ENCODE measurements at regions not wholly inside any gene's neighbourhood (a gene's known extent, or its start where the extent isn't known, plus 50 kb on each side); places are given as distances from the start of the nearest gene placed in this dataset.

DNA sequence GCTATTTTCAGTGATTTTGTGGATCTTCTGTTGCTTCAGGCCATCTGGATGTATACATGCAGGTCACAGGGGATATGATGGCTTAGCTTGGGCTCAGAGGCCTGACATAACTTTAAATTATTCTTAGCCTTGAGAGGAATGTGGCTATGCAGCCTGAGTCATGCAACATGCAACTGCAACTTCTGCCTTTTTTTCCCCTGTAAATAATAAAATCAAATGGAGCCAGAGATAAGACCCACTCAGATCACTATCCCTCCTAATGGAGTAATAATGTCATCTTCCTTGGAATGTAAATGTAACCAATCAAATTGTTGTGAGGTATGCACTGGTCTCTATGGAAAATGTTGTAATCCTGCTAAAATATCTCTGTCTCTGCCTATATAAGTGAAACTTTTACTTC is 54.9 kb downstream of the MAGEB17 start:
- no peak for DNase-seq

DNA sequence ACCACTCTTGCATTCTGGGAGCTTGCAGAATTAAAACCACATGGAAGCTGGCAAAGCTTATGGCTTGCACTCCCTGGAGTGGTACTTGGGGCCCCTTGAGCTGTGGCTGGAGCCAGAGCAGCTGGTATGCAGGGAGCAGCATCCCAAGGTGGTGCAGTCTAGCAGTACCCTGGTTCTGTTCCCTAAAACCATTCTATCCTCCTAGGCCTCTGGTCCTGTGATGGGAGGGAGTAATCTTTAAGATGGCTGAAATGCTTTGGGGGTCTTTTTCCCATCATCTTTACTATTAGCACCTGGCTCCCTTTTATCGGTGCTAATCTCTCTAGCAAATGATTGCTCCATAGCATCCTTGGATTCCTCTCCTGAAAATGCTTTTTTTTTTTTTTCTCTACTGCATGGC is 56.1 kb downstream of the MAGEB17 start:
- DNase-seq: no peak

DNA sequence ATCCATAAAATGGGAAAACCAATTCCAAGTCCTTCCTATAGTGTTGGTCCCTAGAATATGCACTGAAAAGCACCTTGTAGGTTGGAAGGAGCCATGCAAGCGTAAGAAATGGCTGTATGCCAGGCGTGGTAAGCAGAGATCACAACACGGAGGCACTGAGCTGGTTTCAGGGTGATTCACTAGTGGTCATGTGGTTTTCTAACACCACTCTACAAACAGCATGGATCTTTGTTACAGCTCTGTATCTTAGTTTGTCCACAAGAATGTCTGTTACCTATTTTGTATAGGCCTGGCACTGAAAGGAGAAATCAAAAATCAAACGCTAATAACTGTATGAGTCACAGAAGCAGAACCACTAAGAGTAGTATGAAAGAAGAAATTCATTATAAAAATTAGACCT is 71.9 kb downstream of the MAGEB17 start:
- DNase-seq: peak; percentile 27

DNA sequence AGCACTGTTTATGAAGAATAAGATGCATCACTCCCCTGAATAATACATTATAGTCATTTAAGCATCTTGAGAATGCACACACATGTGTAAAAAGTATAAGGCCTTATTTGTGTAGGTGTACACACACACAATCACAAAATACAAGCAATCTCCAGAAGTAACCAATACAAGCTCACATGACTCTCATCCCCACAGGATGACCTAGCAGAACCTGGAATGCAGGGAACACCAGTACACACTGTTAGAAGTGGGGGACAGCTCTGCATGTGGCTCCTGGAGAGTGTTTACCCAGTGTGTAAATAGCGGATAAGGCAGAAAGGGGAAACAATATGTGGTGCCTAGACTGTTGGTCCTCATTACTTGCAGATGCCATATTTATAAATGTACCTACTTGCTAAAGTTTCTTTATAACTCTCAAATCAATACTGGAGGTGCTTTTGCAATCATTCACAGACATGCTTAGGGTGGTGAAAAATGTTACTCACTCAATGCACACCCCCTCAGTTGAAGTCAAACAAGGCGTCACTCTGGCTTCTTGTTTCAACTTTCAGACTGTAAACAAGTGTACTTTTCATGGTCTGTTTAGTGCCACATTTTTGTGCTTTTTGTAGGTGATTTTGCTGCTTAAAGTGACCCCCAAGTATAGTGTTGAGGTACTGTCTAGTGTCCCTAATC is 73.1 kb downstream of the MAGEB17 start:
- no peak for DNase-seq

DNA sequence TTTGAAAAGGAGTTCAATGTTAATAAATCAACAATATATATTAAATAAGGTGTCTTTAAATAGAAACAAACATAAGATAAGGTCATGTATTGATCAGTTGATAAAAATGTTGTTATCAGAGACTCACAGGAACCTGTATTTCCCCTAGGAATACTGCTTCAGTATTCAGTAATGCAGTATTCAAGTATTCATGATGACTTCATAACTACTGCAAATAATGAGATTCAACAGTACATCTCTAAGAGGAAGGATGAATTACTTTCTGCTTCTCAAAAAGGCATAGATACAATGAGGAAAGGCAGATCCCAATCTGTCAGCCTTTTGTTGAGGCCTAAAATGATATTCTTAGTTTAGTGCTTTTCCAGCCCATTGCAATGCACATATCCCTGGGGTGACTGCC is 73.7 kb downstream of the MAGEB17 start:
- no peak for DNase-seq

DNA sequence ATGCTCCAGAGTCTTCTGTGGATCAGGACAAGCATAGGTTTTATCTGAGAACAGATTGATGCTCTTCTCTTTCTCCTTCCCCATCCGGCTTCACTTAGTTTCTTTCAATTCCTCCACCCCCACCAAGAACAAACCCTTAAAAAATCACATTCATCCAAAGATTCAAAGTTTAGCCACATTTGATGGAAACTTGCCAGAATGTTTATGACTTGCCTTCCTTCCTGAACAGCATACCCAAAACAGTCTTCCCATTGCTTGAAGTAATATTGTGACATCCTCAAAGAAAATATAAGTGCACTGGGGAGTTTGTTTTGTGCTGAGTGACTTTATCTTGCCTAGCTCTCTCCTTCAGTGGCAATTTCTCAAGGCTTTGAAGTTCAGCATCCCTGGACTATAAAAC is 83.0 kb downstream of the MAGEB17 start:
- DNase-seq: no peak

DNA sequence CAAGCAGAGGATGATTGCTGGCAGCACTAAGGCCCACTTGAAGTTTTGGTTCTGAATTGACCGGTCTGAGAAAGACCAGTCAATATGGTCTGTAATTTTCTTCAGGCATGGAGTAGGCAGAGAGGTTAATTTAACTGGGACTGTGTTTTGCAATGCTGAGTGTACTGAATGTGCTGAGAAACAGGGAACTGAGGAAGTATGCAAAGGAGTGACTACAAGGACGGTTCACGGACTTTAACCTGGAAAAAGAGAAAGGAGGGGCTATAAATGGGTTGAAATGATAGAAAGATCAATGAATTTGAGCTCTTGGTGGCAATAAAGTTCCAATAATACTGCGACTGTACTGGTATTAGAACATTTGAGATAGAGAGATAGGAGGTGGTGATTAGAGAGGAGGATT is 84.5 kb downstream of the MAGEB17 start:
- no peak for DNase-seq

DNA sequence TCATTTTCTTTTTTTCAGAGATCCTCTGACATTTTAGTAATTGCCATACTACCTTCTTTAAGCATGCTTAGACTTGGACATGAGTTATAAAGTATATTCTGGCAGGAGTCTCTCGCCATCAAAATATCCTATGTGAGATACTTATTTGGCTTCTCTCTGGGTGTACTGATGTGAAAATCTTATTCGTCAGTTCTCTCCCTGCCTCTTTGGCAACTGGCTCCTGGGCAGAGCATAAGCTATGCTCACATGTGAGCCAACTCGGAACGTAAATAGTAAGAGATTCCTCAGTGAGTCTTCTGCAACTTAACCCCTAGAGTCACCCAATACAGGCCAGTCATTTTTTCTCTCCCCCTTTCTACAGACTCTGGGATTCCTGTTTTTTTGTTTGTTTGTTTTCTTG is 91.6 kb downstream of the MAGEB17 start:
- DNase-seq: no peak

DNA sequence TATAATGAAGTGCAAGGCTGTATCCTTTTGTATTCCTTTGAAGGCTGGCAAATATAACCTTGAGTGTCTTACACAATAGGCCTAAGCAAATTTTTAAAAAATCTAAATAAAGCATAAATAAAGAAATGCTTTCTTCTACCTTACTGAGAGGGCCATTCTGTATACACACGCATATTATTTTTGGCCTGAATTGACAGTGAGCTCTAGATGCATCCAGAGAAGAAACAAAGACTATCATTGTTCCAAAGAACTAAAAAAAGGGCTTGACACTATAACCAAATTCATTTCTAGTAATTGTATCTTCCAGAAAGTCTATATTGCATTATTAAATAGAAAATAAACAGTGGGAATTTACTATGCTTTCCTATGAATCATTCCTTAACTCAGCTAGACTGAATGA is 100.2 kb downstream of the MAGEB17 start:
- DNase-seq: no peak

DNA sequence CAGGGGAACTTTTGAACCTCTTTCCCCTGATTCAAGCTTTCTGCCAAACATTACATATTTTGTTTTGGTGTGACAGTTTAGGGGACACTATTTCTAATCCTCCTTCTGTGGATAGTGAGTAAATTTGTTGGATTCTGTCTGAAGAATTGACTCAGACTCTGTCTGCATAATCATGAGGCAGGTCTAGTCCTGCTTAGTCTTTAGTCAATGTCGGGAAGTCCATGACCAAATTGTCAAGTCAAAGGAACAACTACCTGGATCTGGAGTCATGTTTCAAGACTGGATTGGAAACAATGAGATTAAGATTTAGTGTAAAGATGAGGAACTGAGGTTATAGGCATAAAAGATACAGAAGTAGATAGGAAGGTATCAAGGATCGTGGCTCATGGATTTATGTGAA is 100.9 kb downstream of the MAGEB17 start:
- DNase-seq: no peak

DNA sequence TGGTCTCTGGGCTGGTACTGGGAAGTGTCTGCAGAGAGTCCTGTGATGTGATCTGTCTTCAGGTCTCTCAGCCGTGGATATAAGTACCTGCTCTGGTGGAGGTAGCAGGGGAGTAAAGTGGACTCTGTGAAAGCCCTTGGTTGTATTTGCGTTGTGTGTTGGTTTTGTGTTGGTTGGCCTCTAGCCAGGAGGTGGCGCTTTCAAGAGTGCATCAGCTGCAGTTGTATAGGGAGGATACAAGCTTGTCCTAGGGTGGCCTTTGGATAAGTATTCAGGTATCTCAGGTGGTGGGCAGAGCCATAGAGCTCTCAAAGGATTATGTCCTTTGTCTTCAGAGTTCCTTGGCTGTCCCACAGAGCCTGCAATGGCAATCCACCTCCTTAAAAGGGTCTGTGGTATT is 111.6 kb downstream of the MAGEB17 start:
- DNase-seq: peak; percentile 5

DNA sequence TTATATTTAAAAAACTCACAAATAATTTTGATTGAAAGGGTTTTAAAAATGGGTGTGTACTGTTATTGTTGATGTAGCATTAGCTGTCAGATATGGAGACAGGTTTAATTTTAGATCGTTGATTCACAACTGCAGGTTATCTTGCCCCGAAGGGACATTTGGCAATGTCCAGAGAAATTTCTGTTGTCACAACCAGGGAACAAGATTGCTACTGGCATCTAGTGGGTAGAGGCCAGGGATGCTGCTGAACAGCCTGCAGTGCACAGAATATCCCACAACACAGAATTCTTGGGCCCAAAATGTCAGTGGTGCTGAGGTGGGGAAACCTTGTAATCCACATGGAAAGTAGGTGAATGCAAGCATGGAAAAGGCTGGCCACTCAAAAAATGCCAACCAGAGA is 114.9 kb downstream of the MAGEB17 start:
- no peak for DNase-seq

DNA sequence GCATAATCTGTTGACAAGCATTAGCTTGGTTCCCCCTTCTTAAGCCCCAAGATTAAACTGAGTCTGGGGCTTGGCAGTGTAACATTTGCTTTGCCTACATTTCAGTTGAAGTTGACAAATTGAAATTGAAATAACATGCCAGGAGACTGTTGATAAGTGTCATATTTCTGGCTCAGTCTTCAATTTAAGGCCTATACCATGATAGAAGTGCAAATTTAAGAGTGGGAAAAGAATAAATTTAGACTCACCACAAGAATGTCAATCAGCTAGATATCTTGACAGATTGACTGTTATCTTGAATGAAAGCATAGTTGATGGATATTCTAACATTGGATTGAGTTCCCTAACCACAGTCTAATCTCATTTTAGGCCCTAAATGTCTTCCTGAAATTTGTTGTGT is 117.6 kb downstream of the MAGEB17 start:
- no peak for DNase-seq

DNA sequence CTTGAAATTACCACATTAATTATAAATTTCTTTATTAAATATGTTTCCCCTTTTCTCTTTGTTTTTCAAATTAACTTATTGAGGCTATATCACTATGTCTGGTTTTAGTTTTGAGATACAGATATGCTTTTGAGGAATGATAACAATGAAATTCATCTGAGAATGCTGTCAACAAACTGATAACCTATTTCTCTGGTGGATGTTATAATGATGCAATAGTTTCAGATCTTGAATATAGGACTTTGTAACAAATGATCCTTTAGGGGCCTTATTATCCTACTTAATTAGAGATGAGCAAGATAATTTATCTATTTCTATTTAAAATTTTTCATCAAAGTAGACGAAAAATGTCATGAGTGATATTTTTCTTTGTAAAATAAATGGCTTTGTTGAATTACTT is 123.7 kb downstream of the MAGEB17 start:
- no peak for DNase-seq

DNA sequence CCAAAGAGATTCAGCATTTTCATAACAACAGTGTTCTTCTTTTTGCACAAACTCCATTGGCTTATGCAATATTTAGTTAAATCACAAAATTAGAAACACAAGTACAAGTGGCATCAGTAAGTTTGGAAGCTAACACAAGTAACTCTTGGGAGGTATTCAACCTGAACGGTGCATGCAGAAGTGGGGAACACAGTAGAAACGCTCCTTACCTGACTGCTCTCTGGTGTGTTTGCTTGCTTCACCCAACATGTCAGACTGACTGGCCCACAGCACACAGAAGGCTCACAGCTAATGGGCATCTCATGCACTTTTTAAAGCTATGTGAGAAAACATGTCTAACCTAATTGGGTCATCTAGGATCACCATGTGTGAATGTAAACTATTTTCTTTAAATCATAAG is 133.6 kb downstream of the MAGEB17 start:
- DNase-seq: no peak

DNA sequence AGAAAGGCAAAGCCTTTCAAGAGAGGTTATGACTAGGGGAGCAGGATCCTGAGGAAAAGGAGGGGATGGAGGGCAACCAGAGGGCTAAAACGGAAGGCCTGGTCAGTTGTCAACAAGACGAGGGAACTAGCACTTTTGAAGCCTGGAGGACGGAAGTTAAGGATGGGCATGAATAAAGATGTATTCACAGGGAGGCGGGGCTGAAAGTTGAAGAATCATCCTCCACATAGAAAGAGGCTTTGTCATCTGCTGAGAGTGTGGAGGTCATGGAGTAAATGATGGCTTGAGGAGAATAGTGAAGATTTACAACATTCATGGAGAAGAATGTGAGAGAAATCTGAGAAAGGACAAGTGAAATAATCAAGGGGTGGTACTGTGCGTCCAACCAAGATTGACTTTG is 137.5 kb downstream of the MAGEB17 start:
- DNase-seq: no peak

DNA sequence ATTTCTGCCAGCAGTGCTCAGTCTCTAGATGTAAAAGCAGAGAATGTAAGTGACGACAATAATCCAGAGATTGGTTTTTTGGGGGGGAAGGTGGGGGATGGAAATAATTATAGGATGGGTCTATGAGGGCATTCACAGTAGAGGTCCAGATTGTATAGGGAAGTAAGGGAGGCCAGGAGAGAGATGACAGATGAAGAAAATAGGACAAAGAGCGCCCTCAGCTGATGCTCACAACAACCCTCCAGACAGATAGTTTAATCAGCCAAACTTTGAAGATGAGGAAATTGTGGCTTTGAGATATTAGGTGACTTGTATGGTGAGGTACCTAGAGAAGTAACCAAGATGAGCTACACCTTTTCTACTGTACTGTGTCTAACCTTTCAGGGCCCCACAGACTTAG is 137.9 kb downstream of the MAGEB17 start:
- no peak for DNase-seq

DNA sequence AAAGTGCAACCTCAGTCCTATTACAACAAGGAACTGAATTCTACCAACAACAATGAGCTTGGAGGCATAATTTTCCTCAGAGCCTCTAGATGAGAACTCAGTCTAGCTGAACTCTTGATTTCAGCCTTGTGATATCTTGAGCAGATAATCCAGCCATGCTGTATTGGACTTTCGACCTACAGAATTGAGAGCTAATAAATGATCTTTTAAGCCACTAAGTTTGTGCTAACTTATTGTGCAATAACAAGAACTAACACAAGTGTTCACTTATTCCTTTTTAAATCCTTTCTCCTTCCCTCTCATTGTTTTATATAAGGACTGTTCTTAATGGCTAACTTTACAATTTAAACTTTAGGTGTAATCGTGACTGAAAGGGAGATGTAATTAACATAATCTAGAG is 140.7 kb downstream of the MAGEB17 start:
- no peak for DNase-seq

DNA sequence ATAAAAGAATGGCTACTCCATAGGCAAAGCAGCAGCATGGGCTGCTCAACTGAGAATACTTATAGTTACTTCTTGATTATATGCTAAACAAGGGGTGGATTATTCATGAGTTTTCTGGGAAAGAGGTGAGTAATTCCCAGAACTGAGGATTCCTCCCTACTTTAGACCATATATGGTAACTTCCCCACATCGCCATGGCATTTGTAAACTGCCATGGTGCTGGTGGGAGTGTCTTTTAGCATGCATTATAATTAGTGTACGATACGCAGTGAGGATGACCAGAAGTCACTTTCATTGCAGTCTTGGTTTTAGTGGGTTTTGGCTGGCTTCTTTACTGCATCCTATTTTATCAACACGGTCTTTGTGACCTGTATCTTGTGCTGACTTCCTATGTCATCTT is 141.5 kb downstream of the MAGEB17 start:
- no peak for DNase-seq

DNA sequence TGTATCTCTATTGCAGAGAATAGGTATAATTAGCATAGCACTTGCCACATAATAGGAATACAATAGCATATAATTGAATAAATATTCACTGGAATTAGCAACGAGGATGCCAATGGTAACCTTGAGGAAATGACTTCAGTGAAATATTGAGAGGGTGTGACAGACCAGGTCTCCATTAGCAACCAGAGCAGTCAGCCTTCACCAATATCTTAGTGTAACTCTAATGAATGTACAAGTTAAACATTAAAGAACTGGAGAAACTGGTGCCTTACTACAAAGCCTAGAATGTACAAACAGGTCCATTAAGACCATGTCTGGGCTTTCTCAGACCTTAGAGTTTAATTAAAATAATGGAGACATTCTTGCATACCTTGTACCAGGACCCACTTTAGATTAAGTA is 143.0 kb downstream of the MAGEB17 start:
- no peak for DNase-seq

DNA sequence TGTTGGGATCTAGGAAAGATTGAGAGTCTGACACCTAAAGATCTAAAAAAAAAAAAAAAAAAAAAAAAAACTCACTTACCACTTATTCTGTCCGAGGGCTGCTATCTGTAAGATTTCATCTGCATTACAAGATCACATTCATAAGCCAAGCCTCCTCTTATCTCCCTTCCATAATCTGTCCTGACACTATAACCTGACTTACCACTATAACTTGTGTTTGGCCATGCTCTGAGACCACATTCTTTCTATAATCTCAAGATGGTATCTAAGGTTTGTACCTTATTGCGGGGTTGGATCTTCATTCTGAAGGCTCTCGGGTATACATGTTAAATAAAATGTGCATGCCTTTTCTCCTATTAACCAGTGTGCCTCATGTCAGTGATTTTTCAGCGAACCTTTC is 144.4 kb downstream of the MAGEB17 start:
- DNase-seq: no peak

DNA sequence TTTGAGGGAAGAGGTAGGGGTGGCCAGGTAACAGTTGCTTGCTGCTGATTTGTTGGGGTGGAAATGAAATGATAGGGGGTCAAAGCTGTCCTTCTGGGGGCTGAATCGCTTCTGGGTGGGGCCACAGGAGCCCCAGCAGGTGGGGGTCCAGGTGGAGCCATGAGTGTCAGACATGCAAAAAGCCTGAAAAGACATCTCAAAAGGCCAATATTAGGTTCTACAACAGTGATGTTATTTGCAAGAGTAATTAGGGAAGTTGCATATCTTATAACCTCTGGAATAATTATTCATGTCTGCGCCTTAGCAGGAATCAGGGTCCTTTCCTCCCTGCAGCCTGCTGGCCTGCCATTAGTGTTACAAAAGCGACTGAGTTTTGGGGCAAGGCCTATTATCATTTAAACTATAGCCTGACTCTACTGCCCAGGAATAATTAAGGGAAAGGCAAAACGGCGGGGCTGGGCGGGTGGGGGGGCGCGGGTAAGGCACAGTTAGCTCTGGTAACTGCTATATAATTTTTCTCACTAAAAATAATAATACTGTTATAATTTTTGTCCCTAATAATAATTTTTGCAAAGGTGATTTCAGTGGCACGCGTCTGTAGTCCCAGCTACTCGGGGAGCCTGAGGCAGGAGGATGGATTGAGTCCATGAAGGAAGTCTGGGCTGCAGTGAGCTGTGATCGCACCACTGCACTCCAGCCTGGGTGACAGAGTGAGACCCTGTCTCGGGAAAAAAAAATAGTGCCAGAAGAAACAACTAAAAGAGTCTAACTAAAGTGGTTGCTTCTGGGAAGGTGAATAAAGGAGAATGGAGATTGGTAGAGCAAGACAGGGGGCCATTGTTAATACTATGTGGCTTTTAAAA is 145.7 kb downstream of the MAGEB17 start:
- no peak for DNase-seq

DNA sequence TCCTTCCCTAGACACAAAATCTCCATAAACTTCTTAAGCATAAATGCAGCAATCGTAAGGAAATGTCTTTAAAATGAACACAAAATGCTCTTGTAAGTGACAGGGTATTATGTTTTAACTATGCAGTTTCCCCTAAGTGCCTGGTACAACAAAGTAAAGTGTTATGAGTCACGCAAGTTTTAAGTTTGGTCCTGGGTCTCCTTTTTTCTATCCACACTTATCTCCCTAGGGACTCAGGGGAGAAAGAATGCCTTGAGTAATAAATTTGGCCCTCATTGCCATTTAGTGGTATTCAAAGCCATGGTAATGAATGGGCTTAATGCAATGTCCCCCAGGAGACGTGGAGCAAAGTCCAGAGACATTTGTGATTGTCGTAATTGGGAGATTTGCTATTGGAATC is 149.1 kb downstream of the MAGEB17 start:
- no peak for DNase-seq

DNA sequence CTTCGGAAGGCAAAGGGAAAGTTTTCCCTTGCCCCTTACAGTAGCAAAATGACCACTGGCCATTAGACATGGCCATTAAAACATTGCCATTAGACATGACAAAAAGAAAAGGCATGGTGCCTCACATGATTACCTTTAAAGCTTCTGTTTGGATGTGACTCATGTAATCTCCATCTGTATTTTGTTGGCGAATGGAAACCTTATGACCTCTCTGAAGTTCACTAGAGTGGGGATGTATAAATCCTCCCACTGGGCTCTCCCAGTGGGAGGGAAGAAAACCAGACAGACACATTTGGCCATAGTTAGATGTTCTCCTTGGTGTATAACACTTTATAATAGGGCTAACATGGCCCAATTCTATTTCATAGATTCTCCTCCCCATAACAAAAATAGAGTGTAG is 152.6 kb downstream of the MAGEB17 start:
- no peak for DNase-seq
